ENCODE measurements at regions not wholly inside any gene's neighbourhood (a gene's known extent, or its start where the extent isn't known, plus 50 kb on each side); places are given as distances from the start of the nearest gene placed in this dataset.
"Not testable (repeated sequence)": the region's sequence is repeated elsewhere in the genome, so short reads cannot be mapped to it uniquely, and the experiment has no call there.

DNA sequence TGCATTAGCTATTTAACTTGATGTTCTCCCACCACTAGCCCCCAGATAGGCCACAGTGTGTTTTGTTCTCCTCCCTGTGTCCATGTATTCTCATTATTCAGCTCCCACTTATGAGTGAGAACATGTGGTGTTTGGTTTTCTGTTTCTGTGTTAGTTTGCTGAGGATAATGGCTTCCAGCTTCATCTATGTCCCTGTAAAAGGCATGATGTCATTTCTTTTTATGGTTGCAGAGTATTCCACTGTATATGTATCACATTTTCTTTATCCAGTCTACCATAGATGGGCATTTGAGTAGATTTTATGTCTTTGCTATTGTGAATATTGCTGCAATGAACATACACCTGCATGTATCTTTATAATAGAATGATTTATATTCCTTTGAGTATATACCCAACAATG, 487.7 kb downstream of the CBLN4 start:
- not testable (repeated sequence) for DNase-seq

DNA sequence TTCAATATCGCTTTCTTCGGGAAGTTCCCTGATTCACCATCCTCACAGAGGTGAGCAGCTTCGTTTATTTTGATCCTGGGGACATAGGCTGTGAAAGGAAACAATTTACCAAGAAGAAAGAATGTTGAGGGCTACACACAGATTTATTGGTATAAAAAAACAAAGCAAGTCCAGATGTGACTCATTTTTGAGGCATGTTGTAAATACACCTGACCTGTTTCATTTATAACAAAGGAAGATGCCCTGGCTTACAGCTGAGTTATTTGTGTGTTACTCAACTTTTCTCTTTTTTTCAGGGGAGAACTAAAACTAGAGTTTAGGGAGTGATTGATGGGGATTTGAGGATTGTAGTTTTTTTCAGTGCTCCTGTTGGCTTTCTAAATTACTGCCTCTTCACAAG, 489.5 kb downstream of the CBLN4 start:
- DNase-seq = no peak

DNA sequence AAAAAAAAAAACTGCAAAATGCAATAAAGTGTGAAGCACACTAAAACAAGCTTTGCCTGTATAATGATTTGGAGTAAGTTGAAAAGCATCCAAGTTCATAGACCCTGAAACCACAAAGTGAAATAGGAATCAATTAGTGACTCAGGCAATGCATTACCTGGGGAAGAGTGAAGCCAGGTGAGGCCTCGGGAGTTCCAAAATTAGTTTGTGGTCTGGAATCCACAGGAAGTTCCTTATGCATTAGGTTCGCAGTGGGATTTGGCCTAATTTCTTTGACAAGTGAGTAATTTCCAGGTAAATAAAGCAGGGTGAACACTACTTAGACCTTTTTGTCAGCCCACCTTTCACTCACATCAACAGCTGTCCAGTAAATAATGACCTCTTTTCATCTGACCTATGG, 490.8 kb downstream of the CBLN4 start:
- no peak for DNase-seq

DNA sequence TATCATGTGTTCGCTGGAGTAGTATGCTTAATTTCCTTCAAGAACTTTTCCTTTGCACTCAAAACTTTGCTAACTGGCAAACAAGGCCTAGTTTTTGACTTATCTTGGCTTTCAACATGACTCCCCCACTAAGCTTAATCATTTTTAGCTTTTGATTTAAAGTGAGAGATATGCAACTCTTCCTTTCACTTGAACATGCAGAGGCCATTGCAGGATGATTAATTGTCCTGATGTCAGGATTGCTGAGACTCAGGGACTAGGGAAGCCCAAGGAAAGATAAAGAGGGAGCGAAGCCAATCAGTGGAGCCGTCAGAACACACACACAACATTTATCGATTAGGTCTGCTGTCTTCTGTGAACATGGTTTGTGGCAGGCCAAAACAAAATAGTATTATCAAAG, 491.4 kb downstream of the CBLN4 start:
- DNase-seq = no peak

DNA sequence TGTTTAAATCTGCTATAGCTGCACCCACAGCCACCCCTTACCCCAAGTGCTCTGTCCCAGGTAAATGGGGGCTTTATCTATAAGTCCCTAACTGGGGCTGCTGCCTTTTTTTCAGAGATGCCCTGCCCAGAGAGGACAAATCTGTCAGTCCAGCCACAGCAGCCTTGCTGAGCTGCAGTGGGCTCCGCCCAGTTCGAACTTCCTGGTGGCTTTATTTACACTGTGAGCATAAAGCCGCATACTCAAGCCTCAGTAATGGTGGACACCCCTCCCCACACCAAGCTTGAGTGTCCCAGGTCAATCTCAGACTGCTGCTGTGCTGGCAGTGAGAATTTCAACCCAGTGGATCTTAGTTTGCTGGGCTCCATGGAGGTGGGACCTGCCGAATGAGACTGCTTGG, 505.2 kb downstream of the CBLN4 start:
- DNase-seq = no peak

DNA sequence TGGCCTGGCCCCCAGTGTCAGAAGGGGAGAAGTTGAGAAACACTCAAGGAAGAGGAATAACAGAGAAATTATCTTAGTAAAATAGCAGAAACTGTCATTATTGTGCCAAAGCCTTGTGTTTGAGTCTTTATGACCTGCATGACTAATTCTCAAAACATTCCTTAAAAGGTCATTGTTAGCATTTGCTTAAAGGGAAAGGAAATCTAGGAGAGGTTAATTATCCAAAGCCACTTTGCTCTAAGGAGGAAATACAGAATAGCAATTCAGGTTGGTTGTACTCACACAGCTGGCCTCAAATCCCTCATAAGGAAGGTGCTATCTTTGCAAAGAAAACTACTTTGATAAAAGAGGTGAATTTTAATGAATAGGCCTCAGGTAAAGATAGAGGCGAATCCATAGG, 516.7 kb downstream of the CBLN4 start:
- no peak for DNase-seq

DNA sequence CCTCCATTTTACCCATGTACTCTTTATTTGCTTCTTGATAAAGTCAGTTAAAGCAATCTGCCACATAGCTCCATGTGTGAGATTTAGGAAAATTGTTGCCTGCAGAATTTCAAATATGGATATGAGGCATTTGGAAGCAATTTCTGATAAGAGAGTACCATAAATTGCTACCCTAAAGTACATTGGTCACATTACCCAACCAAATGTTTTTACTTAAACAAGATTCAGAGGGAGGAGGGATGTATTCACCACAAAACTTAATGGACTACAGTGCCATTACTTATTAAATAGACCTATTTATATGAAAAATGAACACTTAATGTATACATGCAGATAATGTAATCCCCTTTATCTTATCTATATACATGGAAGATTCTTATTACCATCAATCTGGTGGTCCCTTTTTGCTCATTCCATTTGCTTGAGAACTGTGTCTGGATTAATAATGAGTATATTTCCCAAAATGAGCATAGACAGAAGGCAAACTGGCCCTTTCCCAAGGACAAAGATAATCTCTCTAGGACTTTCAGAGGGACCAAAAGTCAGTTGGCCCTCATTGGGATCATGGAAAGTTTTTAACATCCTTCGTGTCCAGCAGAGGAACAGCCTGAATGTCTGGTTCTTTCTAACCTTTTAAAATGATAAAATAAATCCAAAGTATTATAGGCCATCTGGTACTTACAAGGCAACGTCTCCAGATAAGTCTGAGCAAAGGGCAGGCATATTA, 526.4 kb downstream of the CBLN4 start:
- DNase-seq = no peak

DNA sequence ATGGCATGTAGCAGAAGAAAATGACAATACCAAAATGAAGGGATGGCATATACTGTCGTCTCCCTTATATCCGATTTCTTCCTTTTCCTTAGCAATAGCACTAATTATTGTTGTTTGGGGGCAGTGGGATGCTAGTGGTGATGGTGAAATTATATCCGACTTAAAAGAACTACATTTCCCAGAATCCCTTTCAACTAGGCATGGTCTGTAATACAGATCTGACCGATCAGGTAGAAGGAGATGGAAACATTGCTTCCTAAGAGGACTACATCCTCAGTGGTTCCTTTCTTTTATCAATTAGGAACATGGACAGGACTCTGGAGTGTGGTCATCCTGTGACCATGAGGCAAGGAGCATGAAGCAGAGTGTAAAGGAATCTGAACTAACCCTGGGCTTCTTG, 532.6 kb downstream of the CBLN4 start:
- DNase-seq = no peak

DNA sequence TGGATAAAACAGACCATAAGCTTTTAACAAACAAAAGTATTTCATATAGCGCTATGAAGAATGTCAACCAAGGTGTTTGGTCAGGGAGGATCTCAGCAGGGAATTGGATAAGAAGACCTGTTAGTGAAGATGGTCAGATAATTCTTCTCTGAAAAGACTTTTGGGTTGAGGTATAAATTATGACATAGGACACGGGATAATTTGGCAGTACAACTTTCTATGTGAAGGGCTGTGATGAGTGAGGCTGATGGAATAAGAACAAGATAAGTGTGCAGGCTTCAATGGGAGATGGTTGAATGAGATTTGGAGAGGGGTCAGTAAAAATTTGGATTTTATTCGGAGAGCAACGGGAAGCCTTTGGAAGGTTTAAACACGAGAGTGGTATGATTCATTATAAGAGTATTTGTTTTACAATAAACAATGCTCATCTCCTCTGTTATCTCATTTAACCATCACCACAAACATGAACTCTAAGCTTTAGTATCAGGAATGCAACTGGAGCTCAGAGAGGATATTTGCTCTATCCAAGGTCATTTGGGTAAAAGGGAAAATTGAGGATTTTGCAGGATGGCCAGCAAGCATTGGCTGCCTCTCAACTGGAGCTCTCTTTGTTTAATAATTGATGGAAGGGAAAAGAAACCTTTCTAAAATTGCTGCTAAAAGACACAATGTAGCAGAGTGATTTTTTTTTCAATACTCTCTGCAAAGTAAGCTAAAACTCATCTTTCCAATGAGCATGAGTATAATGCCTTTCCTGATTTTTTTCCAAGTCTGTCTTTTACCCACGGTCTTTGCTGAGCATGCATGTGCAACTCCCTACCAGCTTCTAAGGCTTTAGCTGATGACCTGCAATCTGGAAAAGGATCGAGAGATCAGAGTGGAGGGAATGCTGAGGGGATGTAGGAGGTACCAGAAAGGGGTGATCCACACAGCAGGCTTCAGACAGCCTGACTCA, 534.0 kb downstream of the CBLN4 start:
- no peak for DNase-seq

DNA sequence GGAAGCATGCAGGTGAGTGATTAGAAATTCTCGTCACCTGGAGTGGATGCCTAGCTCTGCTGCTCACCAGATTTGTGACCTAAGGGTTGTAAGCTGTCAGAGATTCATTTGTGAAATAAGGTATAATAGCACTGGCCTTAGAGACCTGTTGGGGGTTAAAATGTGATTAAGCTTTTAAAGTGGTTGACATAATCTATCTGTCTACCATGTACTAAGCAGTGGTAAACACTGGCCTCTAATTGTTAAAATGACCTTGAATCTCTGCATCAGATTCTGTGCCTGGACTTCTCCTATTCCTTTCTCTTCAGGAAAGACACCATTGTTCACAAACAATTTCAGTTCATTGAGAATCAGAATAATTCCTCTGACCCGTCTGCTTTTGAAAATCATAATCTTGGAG, 536.2 kb downstream of the CBLN4 start:
- no peak for DNase-seq

DNA sequence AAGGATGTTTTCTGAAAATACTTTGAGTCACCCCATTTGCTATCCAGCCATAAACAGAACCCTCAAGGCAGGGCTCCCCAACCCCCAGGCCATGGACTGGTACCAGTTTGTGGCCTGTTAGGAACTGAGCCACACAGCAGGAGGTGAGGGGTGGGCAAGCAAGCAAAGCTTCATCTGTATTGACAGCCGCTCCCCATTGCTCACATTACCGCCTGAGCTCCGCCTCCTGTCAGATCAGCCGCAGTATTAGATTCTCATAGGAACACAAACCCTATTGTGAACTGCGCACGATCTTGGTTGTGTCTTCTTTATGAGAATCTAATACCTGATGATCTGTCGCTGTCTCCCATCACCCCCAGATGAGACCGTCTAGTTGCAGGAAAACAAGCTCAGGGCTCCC, 543.8 kb downstream of the CBLN4 start:
- no peak for DNase-seq

DNA sequence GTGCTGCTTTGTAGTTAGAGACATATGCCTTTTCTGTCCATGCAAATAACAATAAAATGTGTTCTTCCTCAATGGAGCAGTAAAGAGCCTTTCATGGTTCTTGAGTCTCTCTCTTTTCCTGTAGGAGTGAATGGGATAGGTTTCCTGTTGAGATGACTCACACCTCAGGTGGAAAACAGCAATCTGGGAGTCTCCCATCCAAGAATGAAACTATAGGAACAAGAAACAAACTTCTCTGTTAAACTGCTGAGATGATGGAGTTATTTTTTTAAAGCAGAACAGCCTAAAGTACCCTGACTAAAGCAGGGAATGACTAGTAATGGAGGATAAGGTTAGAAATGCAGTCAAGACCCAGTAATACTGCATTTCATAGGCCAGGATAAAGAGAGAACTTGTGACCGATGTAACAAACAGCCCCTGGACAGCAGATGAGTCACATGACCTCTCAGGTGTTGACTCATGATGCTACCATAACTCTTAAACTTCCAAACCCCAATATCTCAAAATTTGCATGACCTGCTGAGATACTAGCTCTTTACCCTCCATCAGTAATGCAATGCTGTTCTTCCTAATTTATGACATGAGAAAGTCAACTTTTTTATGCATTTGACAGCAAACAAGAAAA, 548.9 kb downstream of the CBLN4 start:
- DNase-seq = no peak

DNA sequence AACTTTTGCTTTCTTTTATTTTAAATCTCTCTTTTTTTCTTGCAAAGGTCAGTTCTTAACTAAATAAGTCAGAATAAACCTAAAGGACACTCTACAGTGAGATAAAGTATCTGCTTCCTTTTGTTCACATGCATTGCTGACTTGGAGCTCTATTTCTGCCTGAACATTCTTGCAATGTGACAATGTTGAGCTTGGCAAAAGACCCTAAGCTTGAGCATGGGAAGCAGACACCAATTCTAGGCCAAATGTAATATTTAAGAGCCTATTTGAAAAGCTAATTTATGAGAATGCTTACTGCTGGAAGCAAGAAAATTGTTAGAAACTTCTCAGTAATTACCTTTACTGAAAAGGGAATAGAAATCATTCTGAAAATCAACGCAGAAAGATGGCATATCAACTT, 556.2 kb downstream of the CBLN4 start:
- no peak for DNase-seq

DNA sequence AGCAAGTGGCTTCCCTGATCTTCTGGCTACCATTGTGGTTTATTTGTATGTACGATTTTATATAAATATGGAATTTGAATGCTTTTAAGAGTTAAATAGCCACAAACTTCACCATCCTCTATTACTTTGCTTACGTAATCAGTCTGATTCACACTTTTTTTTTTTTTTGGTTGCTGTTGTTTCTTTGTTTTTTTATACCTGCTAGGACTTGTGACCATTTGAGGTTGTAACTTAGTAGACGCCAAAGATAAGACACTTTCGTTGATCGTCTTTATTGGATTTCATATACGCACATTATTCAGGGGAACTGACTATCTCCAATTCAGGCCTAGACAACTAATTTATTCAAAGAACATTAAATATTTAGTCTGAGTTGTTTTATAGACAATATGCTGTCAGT, 559.0 kb downstream of the CBLN4 start:
- DNase-seq = no peak

DNA sequence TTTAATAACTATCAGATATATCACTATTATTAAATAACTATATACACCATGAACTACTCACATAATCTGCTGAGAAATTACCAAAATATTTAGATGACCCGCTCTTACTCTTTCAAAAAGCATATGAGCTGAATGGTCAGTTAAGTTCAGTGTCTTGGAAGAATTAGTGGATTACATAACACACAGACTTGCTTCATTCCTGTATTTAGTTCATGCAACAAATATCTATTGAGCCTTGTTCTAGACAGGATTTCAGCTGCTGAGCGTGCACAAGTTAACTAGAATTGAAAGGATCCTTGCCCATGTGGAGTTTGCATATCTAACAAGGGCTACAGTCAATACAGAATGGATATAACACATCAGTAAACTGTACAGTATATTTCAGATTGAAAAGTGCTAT, 566.2 kb downstream of the CBLN4 start:
- DNase-seq = no peak

DNA sequence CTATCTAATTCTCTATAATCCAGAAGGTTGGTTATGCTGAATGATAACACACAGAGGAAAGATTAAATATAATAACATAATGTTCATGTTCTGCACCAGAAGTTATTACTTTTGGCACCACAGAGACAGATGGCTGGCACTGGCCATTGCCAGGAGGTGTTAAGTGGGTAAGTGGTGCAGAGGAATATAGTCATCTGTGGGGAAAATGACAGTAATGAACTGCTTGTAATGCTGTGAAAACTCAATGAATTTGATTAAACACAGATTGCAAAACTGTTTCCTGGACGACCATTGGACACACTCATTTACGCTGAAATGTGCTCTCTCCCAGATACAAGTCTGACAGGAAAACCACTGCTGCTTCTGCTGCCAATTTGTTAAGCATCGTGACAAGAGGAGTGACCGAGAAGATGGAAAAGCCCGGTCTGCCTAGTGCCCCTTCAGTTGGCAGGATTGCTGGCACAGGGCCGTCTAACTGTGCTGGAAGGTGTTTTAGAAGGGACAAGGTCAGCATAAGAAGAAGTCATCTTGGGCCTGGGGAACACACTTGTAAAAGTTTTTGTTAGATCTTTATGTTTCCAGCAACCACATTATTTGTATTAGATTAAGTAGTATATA, 567.4 kb downstream of the CBLN4 start:
- DNase-seq = no peak

DNA sequence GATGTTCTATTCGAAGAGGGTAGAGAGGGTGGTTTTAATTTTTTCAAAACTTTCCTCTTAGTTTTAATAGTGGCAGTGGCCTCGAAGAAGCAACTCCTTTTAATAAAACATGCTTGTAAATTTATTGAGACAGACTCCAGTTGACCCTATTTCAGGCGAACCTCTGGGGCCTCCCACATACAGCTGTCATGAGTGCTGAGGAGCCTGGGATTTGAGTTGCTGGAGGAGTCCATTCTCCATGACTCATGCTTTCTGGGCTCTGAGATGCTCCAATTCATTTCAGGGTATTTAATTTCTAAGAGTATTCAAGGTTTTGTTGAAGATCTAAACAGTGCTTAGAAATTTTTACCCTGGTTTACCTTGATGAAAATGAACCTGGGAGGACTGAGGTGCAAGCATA, 580.4 kb downstream of the CBLN4 start:
- DNase-seq = no peak

DNA sequence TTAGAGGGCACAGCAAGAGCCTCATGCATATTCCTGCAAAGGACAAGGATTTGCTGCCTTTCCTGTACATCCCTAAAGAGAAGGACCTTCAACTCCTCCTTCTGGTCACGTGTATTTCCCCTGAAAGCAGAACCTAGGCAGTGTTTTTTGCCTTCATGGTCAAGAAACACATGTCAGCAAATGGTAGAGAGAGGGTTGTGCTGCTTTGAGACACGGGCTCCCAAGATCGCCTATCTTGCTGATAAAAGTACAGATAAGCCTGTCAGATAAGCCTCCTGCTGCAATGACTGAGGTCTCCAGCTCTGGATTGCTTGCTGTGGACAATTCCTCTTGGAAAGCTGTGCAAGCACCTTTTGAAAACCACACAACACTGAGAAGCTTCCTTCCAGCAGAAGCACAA, 580.8 kb downstream of the CBLN4 start:
- no peak for DNase-seq

DNA sequence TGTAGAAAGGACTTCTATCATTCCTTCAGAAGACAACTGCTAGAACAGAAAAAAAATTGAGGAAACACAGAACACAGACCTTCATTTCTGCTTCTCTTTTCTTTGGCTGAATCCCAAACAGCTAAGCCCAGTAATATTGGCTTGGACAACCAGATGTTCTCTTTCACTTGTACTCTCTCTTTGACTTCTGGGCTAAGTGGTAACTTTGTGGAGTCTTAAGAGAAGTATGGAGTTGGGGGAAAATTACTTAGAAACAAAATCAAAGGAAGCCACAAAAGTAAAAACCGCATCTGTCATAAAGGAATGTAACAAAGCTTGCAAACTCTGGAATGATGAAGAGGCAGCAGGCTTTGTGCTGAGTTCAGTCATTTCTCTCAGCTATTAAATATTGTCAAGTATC, 587.5 kb downstream of the CBLN4 start:
- DNase-seq = no peak

DNA sequence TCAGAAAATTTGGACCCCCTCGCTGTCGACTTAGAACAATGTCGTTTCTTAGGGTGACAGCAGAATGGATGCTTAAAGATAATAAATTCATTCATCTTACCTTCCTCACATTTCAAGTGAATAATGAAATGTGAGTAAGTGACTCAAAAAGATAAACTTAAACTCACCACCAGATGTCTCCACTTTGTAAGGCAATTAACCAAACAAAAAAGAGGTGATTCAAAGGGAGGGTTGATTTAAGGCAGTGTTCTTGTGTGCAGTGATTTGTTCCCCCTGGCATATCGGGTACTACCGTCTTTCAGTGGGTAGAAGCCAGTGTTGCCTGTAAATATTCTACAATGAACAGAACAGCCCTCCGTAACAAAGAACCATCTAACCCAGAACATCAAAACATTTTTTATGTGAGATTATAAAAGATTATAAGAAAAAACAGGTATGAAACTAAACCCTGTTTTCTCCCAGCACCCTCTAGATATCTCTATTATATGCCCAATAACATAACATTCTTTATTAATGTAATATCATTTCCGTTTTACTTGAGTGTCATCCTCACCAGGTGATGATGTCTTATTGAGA, 589.7 kb downstream of the CBLN4 start:
- DNase-seq = peak; percentile 14

DNA sequence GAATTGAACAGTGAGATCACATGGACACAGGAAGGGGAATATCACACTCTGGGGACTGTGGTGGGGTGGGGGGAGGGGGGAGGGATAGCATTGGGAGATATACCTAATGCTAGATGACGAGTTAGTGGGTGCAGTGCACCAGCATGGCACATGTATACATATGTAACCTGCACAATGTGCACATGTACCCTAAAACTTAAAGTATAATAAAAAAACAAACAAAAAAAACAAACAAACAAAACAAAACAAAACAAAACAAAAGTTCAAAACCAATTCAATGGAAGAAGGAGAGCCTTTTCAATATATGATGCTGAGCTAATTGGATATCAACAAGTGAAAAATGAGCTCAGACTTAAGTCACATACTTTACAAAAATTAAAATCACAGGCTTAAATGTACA, 592.8 kb downstream of the CBLN4 start:
- DNase-seq = not testable (repeated sequence)

DNA sequence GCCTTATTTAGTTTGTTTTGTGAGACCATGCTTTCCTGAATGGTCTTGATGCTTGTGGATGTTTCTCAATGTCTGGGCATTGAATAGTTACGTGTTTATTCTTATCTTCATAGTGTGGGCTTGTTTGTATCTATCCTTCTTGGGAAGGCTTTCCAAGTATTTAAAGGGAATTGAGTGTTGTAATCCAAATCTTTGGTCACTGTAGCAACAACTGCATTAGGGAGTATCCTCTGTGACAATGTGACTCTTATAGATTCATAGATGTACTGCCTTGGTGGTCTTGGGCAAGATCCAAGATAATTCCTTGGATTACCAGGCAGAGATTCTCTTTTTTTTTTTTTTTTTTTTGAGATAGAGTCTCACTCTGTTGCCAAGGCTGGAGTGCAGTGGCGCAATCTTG, 598.4 kb downstream of the CBLN4 start:
- no peak for DNase-seq

DNA sequence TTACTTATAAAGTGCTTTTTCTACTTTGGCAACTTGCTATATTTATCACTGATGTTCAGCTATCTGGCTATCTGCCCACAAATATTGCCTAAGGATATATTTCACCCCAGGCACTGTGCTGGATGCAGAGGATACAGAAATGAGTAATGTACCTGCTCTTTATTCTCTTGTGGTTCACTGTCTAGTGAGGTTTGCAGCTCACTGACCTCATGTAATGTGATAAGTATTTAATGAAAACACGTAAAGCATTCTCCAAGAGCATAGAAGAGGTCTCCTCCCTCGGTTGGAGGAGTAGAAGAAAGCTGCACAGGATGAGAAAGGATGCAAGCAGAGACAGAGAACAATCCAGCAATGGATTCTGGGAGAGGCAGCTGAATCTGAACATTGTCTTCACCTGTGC, 610.7 kb downstream of the CBLN4 start:
- DNase-seq = no peak
